Natural killer cell (primary cell): ENCODE measurements at regions not wholly inside any gene's neighbourhood (a gene's known extent, or its start where the extent isn't known, plus 50 kb on each side); places are given as distances from the start of the nearest gene placed in this dataset.

Experiments
- ATAC-seq, 3 donors: fragments of 150-1000 bp in 2 of 3; fragments of 200-7000 bp in 1 of 3; cut with Tn5 transposase; 1 replicate in 1 of 3; 2 replicates in 2 of 3; pipeline ENCODE4 v1.10.0; 2021; ENCODE audit warnings: mild to moderate bottlenecking in 2 of 3, moderate library complexity in 2 of 3
- DNase-seq, 2 donors: peaks; one replicate each; pipeline versions ENCODE4 v3.0.0 to v3.0.0-alpha.2; 2013 to 2021; ENCODE audit warnings: mixed read lengths in 1 of 2
- H3K27ac ChIP-seq: one replicate; pipeline ENCODE4 v1.5.1; 2013; ENCODE audit warnings: mild to moderate bottlenecking, low read length
- H3K27me3 ChIP-seq: one replicate; pipeline ENCODE4 v1.6.1; 2013; ENCODE audit warnings: low read length; ENCODE audit not compliant: control insufficient read depth, insufficient read depth
- H3K36me3 ChIP-seq: one replicate; pipeline ENCODE4 v1.6.1; 2013; ENCODE audit warnings: low read length; ENCODE audit not compliant: control insufficient read depth, insufficient read depth
- H3K4me1 ChIP-seq: one replicate; pipeline ENCODE4 v1.6.1; 2013; ENCODE audit warnings: low read length; ENCODE audit not compliant: control insufficient read depth, insufficient read depth
- H3K4me3 ChIP-seq: one replicate; pipeline ENCODE4 v1.5.1; 2013; ENCODE audit warnings: low read length
- H3K9me3 ChIP-seq: one replicate; pipeline ENCODE4 v1.6.1; 2013; ENCODE audit warnings: low read length; ENCODE audit not compliant: control insufficient read depth, insufficient read depth
- H3K27ac Mint-ChIP-seq, 2 donors: one replicate each; pipeline ENCODE4 v1.8.0; 2022; ENCODE audit warnings: mild to moderate bottlenecking in 2 of 2, mixed read lengths in 2 of 2, moderate library complexity in 1 of 2
- H3K27me3 Mint-ChIP-seq, 2 donors: one replicate each; pipeline ENCODE4 v1.8.0; 2022; ENCODE audit warnings: low read depth in 2 of 2, mixed read lengths in 2 of 2
- H3K36me3 Mint-ChIP-seq: one replicate; pipeline ENCODE4 v1.8.0; 2022; ENCODE audit warnings: mixed read lengths
- H3K4me1 Mint-ChIP-seq, 2 donors: one replicate each; pipeline ENCODE4 v1.8.0; 2022; ENCODE audit warnings: mixed read lengths in 2 of 2
- H3K4me3 Mint-ChIP-seq: one replicate; pipeline ENCODE4 v1.8.0; 2022; ENCODE audit warnings: mild to moderate bottlenecking, moderate library complexity, mixed read lengths
- H3K9me3 Mint-ChIP-seq, 2 donors: one replicate each; pipeline ENCODE4 v1.8.0; 2022; ENCODE audit warnings: mixed read lengths in 2 of 2
- CTCF ChIP-seq: fragments of 200-600 bp; IDR thresholded peaks from one replicate; pipeline ENCODE4 v1.8.0; 2022; ENCODE audit warnings: antibody characterized with exemption
- WGBS: methylation state at CpG from one replicate; pipeline ENCODE4 v1.1.7; 2013; ENCODE audit warnings: missing lambda C conversion rate; ENCODE audit not compliant: insufficient coverage; 5-methylcytosine and 5-hydroxymethylcytosine counted together
- intact Hi-C: fragments of 100-400 bp; cut with micrococcal nuclease; formaldehyde crosslinking; loops from one replicate; pipeline ENCODE4 v1.14.2; 2022

GRCh38 chr10:128417826-128418225, 291.6 kb upstream of the MKI67 start:
- Mint-ChIP-seq H3K4me3 (no peak overlapping the region), H3K36me3 (no peaks in the 10 kb centered on the region), H3K27ac (no peak overlapping the region), H3K9me3 (no peaks in the 10 kb centered on the region), H3K4me1 (no peaks in the 10 kb centered on the region), H3K27me3 (peaks cover 12 to 22% of the 10 kb centered on the region in 2 donors)
- no peak overlapping the region for H3K27ac ChIP-seq
- H3K36me3 ChIP-seq: no peaks in the 10 kb centered on the region
- no peak for ATAC-seq
- H3K27me3 ChIP-seq: no peaks in the 10 kb centered on the region
- no peaks in the 10 kb centered on the region for H3K9me3 ChIP-seq
- H3K4me3 ChIP-seq: no peak overlapping the region
- WGBS: 93% methylated on average over 3 of the region's 3 CpGs
- intact Hi-C loops: no loop called here
- H3K4me1 ChIP-seq: no peaks in the 10 kb centered on the region
- no peak for DNase-seq
- no peak for TF ChIP-seq CTCF

- DNase-seq: no peak
- Mint-ChIP-seq H3K4me1 (no peaks in the 10 kb centered on the region), H3K9me3 (no peaks in the 10 kb centered on the region), H3K4me3 (no peak overlapping the region), H3K27ac (no peak overlapping the region), H3K27me3 (peaks cover 10 to 15% of the 10 kb centered on the region in 2 donors), H3K36me3 (no peaks in the 10 kb centered on the region)
- no peak for ATAC-seq
- Histone ChIP-seq H3K27ac (no peak overlapping the region), H3K27me3 (no peaks in the 10 kb centered on the region), H3K36me3 (no peaks in the 10 kb centered on the region), H3K9me3 (no peaks in the 10 kb centered on the region), H3K4me3 (no peak overlapping the region), H3K4me1 (no peaks in the 10 kb centered on the region)
- WGBS: 79% methylated on average over 5 of the region's 5 CpGs
- intact Hi-C loops: no loop called here
- TF ChIP-seq CTCF: no peak
These were observed 292.6 kb upstream of the MKI67 start for GRCh38 chr10:128418819-128419218.

GRCh38 chr10:128419466-128420019, 293.3 kb upstream of the MKI67 start:
- intact Hi-C loops: no loop called here
- no peak overlapping the region for H3K27ac Mint-ChIP-seq
- H3K27me3 ChIP-seq: no peaks in the 10 kb centered on the region
- H3K36me3 Mint-ChIP-seq: no peaks in the 10 kb centered on the region
- H3K4me1 Mint-ChIP-seq: no peaks in the 10 kb centered on the region
- WGBS: 79% methylated on average over 4 of the region's 4 CpGs
- ATAC-seq (no peak), DNase-seq (no peak)
- H3K4me3 ChIP-seq: no peak overlapping the region
- H3K4me3 Mint-ChIP-seq: no peak overlapping the region
- H3K27me3 Mint-ChIP-seq: peaks cover 10% of the 10 kb centered on the region in 2 donors
- H3K4me1 ChIP-seq: no peaks in the 10 kb centered on the region
- no peaks in the 10 kb centered on the region for H3K36me3 ChIP-seq
- no peak for TF ChIP-seq CTCF
- H3K9me3 Mint-ChIP-seq: no peaks in the 10 kb centered on the region
- no peak overlapping the region for H3K27ac ChIP-seq
- no peaks in the 10 kb centered on the region for H3K9me3 ChIP-seq

GRCh38 chr10:128420623-128421022, 294.4 kb upstream of the MKI67 start:
- H3K4me1 ChIP-seq: no peaks in the 10 kb centered on the region
- no peak for ATAC-seq
- TF ChIP-seq CTCF: no peak

More at GRCh38 chr10:128420623-128421022, 294.4 kb upstream of the MKI67 start:
- Histone ChIP-seq H3K27me3 (no peaks in the 10 kb centered on the region), H3K27ac (no peak overlapping the region), H3K36me3 (no peaks in the 10 kb centered on the region), H3K4me3 (no peak overlapping the region), H3K9me3 (no peaks in the 10 kb centered on the region)
- Mint-ChIP-seq H3K36me3 (no peaks in the 10 kb centered on the region), H3K27ac (no peak overlapping the region), H3K4me1 (no peaks in the 10 kb centered on the region), H3K4me3 (no peak overlapping the region), H3K9me3 (no peaks in the 10 kb centered on the region), H3K27me3 (peaks cover 8 to 19% of the 10 kb centered on the region in 2 donors)
- intact Hi-C loops: no loop called here
- DNase-seq: no peak
- 86% methylated on average over 3 of the region's 3 CpGs for WGBS
